ENCODE measurements at regions not wholly inside any gene's neighbourhood (a gene's known extent, or its start where the extent isn't known, plus 50 kb on each side); places are given as distances from the start of the nearest gene placed in this dataset.

DNA sequence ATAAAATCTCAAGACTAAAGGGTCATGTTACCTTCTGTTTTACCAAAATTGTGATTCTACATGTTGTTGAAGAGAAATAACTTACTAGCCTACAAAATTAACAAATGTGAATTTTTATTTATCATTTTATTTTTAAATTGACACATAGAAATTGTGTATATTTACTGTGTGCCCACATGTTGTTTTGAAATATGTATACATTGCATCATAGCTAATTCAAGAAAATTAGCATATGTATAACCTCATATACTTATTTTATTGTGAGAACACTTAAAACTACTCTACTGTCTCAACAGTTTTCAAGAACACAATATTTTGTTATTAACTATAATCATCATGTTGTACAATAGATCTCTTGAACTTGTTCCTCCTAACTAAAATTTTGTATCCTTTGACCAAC, 177.8 kb downstream of the EPM2A start:
- no peak for TF ChIP-seq SIN3A (conservative IDR thresholded peaks at IDR 0.05 in 1 of 2, IDR thresholded peaks at IDR 0.05 in 1 of 2; ENCODE audit: low read depth in 1 of 2, low read length in 2 of 2)
- TF ChIP-seq, protein P1, sequence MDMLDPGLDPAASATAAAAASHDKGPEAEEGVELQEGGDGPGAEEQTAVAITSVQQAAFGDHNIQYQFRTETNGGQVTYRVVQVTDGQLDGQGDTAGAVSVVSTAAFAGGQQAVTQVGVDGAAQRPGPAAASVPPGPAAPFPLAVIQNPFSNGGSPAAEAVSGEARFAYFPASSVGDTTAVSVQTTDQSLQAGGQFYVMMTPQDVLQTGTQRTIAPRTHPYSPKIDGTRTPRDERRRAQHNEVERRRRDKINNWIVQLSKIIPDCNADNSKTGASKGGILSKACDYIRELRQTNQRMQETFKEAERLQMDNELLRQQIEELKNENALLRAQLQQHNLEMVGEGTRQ (IDR thresholded peaks at IDR 0.05; ENCODE audit: low read length) = no peak
- no peak for TF ChIP-seq POLR2AphosphoS5 (IDR thresholded peaks at IDR 0.05; ENCODE audit: low read depth, low read length)
- TF ChIP-seq TAF1 (IDR thresholded peaks at IDR 0.05; ENCODE audit: low read depth, low read length) = no peak
- TF ChIP-seq, protein P2, sequence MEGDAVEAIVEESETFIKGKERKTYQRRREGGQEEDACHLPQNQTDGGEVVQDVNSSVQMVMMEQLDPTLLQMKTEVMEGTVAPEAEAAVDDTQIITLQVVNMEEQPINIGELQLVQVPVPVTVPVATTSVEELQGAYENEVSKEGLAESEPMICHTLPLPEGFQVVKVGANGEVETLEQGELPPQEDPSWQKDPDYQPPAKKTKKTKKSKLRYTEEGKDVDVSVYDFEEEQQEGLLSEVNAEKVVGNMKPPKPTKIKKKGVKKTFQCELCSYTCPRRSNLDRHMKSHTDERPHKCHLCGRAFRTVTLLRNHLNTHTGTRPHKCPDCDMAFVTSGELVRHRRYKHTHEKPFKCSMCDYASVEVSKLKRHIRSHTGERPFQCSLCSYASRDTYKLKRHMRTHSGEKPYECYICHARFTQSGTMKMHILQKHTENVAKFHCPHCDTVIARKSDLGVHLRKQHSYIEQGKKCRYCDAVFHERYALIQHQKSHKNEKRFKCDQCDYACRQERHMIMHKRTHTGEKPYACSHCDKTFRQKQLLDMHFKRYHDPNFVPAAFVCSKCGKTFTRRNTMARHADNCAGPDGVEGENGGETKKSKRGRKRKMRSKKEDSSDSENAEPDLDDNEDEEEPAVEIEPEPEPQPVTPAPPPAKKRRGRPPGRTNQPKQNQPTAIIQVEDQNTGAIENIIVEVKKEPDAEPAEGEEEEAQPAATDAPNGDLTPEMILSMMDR (IDR thresholded peaks at IDR 0.05; ENCODE audit: control extremely low read depth in 1 of 3, insufficient read depth in 1 of 3, low read depth in 1 of 3, low read length in 3 of 3) = no peak
- no peak for TF ChIP-seq SUZ12 (IDR thresholded peaks at IDR 0.05; ENCODE audit: low read length)
- TF ChIP-seq, protein P3, sequence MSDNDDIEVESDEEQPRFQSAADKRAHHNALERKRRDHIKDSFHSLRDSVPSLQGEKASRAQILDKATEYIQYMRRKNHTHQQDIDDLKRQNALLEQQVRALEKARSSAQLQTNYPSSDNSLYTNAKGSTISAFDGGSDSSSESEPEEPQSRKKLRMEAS (IDR thresholded peaks at IDR 0.05) = no peak
- TF ChIP-seq HDAC2 (IDR thresholded peaks at IDR 0.05; ENCODE audit: borderline replicate concordance in 1 of 2, low read depth in 2 of 2, low read length in 2 of 2) = no peak
- TF ChIP-seq MAFK (IDR thresholded peaks at IDR 0.05; ENCODE audit: low read depth, low read length) = no peak
- no peak for TF ChIP-seq RAD21 (IDR thresholded peaks at IDR 0.05 in 1 of 2, conservative IDR thresholded peaks at IDR 0.05 in 1 of 2; ENCODE audit: low read depth in 2 of 2, low read length in 2 of 2)
- TF ChIP-seq CBX8 (IDR thresholded peaks at IDR 0.05; ENCODE audit: borderline replicate concordance, low read depth, low read length) = no peak

Measured in H1 (cell line).